SK-N-SH (cell line): ENCODE measurements at regions not wholly inside any gene's neighbourhood (a gene's known extent, or its start where the extent isn't known, plus 50 kb on each side); places are given as distances from the start of the nearest gene placed in this dataset.

ENCODE experiments used
- CTCF ChIA-PET: fragments of 300-600, 350-600 bp; formaldehyde crosslinking; extraction: SDS; loops from one replicate; lab custom pipeline; 2021; lab: Yijun Ruan, JAX
- POLR2A ChIA-PET: fragments of 350-600 bp; sonication (Branson Sonifier 250); formaldehyde crosslinking; extraction: SDS; loops from one replicate; lab custom pipeline; 2020; ENCODE audit warnings: antibody characterized with exemption, inconsistent platforms; lab: Yijun Ruan, JAX
- DNase-seq: peaks from one replicate; pipeline ENCODE4 v3.0.0; 2012
- H2AFZ ChIP-seq: fragments of 200-600 bp; sonication (generic); 2 replicates; pipeline ENCODE4 v1.8.1; 2016; ENCODE audit warnings: antibody characterized with exemption, mild to moderate bottlenecking, low read depth
- H3F3A ChIP-seq: fragments of 200-600 bp; sonication (generic); replicated peaks from 2 replicates; pipeline ENCODE3; 2016; ENCODE audit warnings: antibody characterized with exemption, mild to moderate bottlenecking; ENCODE audit not compliant: insufficient read depth
- H3K27ac ChIP-seq, 2 experiments: fragments of 200-500 bp in 1 of 2; fragments of 200-600 bp in 1 of 2; sonication (Bioruptor generic) in 1 of 2; sonication (generic), shearing (Covaris generic) in 1 of 2; 2 replicates each; pipeline versions ENCODE4 v1.5.1 to v1.6.1; 2014 to 2016; ENCODE audit warnings: low read depth in 2 of 2, inconsistent platforms in 1 of 2, low read length in 1 of 2, mild to moderate bottlenecking in 1 of 2, mixed read lengths in 1 of 2
- H3K27me3 ChIP-seq: fragments of 200-600 bp; sonication (generic), shearing (Covaris generic); 2 replicates; pipeline ENCODE4 v1.6.1; 2016; ENCODE audit warnings: mixed run types; ENCODE audit not compliant: insufficient read depth
- H3K36me3 ChIP-seq, 2 experiments: fragments of 200-500 bp in 1 of 2; fragments of 200-600 bp in 1 of 2; sonication (Bioruptor generic) in 1 of 2; sonication (generic) in 1 of 2; replicated peaks in 1 of 2; 2 replicates each; pipeline versions ENCODE3 to v1.5.1; 2014 to 2016; ENCODE audit warnings: low read length in 1 of 2, mild to moderate bottlenecking in 1 of 2; ENCODE audit not compliant: insufficient read depth in 2 of 2, control insufficient read depth in 1 of 2
- H3K4me1 ChIP-seq, 2 experiments: fragments of 200-500 bp in 1 of 2; fragments of 200-600 bp in 1 of 2; sonication (Bioruptor generic) in 1 of 2; sonication (generic), shearing (Covaris generic) in 1 of 2; 2 replicates each; pipeline versions ENCODE4 v1.5.1 to v1.6.1; 2014 to 2016; ENCODE audit warnings: low read depth in 1 of 2, low read length in 1 of 2, mixed run types in 1 of 2; ENCODE audit not compliant: insufficient read depth in 2 of 2, control insufficient read depth in 1 of 2
- H3K4me2 ChIP-seq: fragments of 200-600 bp; sonication (generic), shearing (Covaris generic); 2 replicates; pipeline ENCODE4 v1.6.1; 2017; ENCODE audit warnings: mixed run types
- H3K4me3 ChIP-seq, 2 experiments: fragments of 200-500 bp in 1 of 2; fragments of 200-600 bp in 1 of 2; sonication (Bioruptor generic) in 1 of 2; sonication (generic), shearing (Covaris generic) in 1 of 2; 2 replicates each; pipeline versions ENCODE4 v1.5.1 to v1.8.1; 2014 to 2016; ENCODE audit warnings: low read depth in 2 of 2, inconsistent platforms in 1 of 2, low read length in 1 of 2, mild to moderate bottlenecking in 1 of 2, mixed read lengths in 1 of 2, moderate library complexity in 1 of 2
- H3K79me2 ChIP-seq: fragments of 200-600 bp; sonication (generic); 2 replicates; pipeline ENCODE4 v1.8.1; 2017; ENCODE audit warnings: mild to moderate bottlenecking; ENCODE audit not compliant: insufficient read depth
- H3K9ac ChIP-seq: fragments of 200-600 bp; sonication (generic); 2 replicates; pipeline ENCODE4 v1.6.1; 2017; ENCODE audit warnings: mixed run types
- H3K9me2 ChIP-seq: fragments of 200-600 bp; sonication (generic); 2 replicates; pipeline ENCODE4 v1.6.1; 2017; ENCODE audit warnings: mixed run types
- H3K9me3 ChIP-seq: fragments of 200-600 bp; sonication (generic); 2 replicates; pipeline ENCODE4 v1.6.1; 2017; ENCODE audit warnings: mixed run types, mild to moderate bottlenecking, moderate library complexity
- H4K20me1 ChIP-seq: fragments of 200-600 bp; sonication (generic); 2 replicates; pipeline ENCODE4 v1.6.1; 2017; ENCODE audit warnings: mild to moderate bottlenecking, mixed run types; ENCODE audit not compliant: insufficient read depth
- CHD2 ChIP-seq: fragments of 150-350 bp; IDR thresholded peaks from 2 replicates; pipeline ENCODE4 v1.6.1; 2018; ENCODE audit warnings: low read length; ENCODE audit not compliant: partially characterized antibody
- ELF1 ChIP-seq: IDR thresholded peaks from 2 replicates; pipeline ENCODE4 v1.4.0; 2012
- EP300 ChIP-seq, 2 experiments: IDR thresholded peaks; 2 replicates each; pipeline versions ENCODE4 v1.4.0 to v1.6.1; 2012; ENCODE audit warnings: borderline replicate concordance in 1 of 2, low read depth in 1 of 2, low read length in 1 of 2
- EZH2phosphoT487 ChIP-seq: fragments of 200-600 bp; sonication (generic); IDR thresholded peaks from 2 replicates; pipeline ENCODE4 v1.6.1; 2017; ENCODE audit warnings: low read depth, mixed run types, mild to moderate bottlenecking, antibody characterized with exemption, moderate library complexity, borderline replicate concordance
- FOSL2 ChIP-seq: IDR thresholded peaks from 2 replicates; pipeline ENCODE4 v1.4.0; 2012; ENCODE audit warnings: low read depth, mild to moderate bottlenecking, moderate library complexity, borderline replicate concordance
- FOXJ3 ChIP-seq: sonication (generic); formaldehyde crosslinking; IDR thresholded peaks from 2 replicates; pipeline ENCODE4 v1.5.1; 2020; ENCODE audit warnings: mild to moderate bottlenecking, missing genetic modification reagents
- FOXM1 ChIP-seq: IDR thresholded peaks from 2 replicates; pipeline ENCODE4 v1.4.0; 2012; ENCODE audit warnings: low read depth, mild to moderate bottlenecking
- GABPA ChIP-seq: IDR thresholded peaks from 2 replicates; pipeline ENCODE4 v1.4.0; 2012; ENCODE audit warnings: low read depth, mild to moderate bottlenecking
- GATA2 ChIP-seq: sonication (generic); formaldehyde crosslinking; IDR thresholded peaks from 2 replicates; pipeline ENCODE4 v1.5.0; 2020; ENCODE audit warnings: mild to moderate bottlenecking, missing genetic modification reagents
- MEF2A ChIP-seq: IDR thresholded peaks from 2 replicates; pipeline ENCODE4 v1.4.0; 2012; ENCODE audit warnings: low read depth, borderline replicate concordance
- MXI1 ChIP-seq: IDR thresholded peaks from 2 replicates; pipeline ENCODE4 v1.6.1; 2012; ENCODE audit warnings: mild to moderate bottlenecking, low read depth, low read length, improper control_type of control experiment
- NRF1 ChIP-seq: IDR thresholded peaks from 2 replicates; pipeline ENCODE4 v1.6.1; 2012; ENCODE audit warnings: low read depth, mild to moderate bottlenecking, low read length
- RFX5 ChIP-seq: IDR thresholded peaks from 2 replicates; pipeline ENCODE4 v1.6.1; 2012; ENCODE audit warnings: mild to moderate bottlenecking, improper control_type of control experiment, low read length
- TAF1 ChIP-seq: IDR thresholded peaks from 2 replicates; pipeline ENCODE4 v1.6.1; 2012; ENCODE audit warnings: low read depth, mild to moderate bottlenecking, low read length, moderate library complexity, borderline replicate concordance
- TCF12 ChIP-seq: IDR thresholded peaks from 2 replicates; pipeline ENCODE4 v1.4.0; 2012
- TEAD4 ChIP-seq: IDR thresholded peaks from 2 replicates; pipeline ENCODE4 v1.4.0; 2012; ENCODE audit warnings: mild to moderate bottlenecking, borderline replicate concordance; ENCODE audit not compliant: insufficient read depth
- YY1 ChIP-seq: IDR thresholded peaks from 2 replicates; pipeline ENCODE4 v1.4.0; 2012; ENCODE audit warnings: low read depth, mild to moderate bottlenecking
- WGBS: methylation state at CpG from one replicate; pipeline ENCODE4 v1.1.6; 2017; ENCODE audit warnings: low lambda C conversion rate; 5-methylcytosine and 5-hydroxymethylcytosine counted together
- TF ChIP-seq, protein P1 (sequence below): fragments of 200-600 bp; sonication (generic); IDR thresholded peaks from 2 replicates; pipeline ENCODE4 v1.6.1; 2017; ENCODE audit warnings: antibody characterized with exemption, mild to moderate bottlenecking, moderate library complexity
- TF ChIP-seq, protein P2 (sequence below): fragments of 150-350 bp; IDR thresholded peaks from 2 replicates; pipeline ENCODE4 v1.6.1; 2016; ENCODE audit warnings: mild to moderate bottlenecking, low read depth, low read length
- TF ChIP-seq, protein P3 (sequence below): fragments of 150-350 bp; IDR thresholded peaks from 2 replicates; pipeline ENCODE4 v1.6.1; 2017; ENCODE audit warnings: antibody characterized with exemption, low read length, low read depth, borderline replicate concordance

DNA sequence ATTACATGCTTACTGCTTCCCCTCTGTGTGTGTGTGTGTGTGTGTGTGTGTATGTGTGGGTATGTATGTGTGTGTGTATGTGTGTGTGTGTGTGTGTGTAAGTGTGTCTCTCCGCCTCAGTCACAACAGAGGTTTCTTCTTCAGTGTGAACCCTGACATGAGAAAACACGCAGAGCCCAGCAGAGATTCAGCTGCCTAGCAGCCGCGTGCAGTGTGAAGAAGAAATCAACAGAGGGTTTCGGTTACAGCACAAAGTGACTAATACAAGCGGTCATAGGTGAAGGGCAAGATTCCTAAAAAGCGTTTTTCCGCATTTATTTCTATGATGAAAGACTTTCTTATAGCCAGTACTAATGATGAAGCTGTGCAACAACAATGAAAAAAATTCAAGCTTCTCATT, 55.3 kb upstream of the ZFP42 start:
- H3F3A ChIP-seq, result no peaks in the 10 kb centered on the region
- no peaks in the 10 kb centered on the region for H3K36me3 ChIP-seq
- no peaks in the 10 kb centered on the region for H3K9me2 ChIP-seq
- DNase-seq, result no peak
- TF ChIP-seq FOXM1 (no peak), EZH2phosphoT487 (no peak), GABPA (no peak), CHD2 (no peak), NRF1 (no peak), EP300 (IDR thresholded peaks at IDR 0.05; ENCODE audit: borderline replicate concordance in 1 of 2, low read depth in 1 of 2, low read length in 1 of 2) (no peak), FOXJ3 (CRISPR knock-in tag) (no peak), MXI1 (no peak), TCF12 (no peak), RFX5 (no peak), FOSL2 (no peak), TEAD4 (no peak), GATA2 (no peak), TAF1 (no peak), ELF1 (no peak), YY1 (no peak), MEF2A (no peak)
- TF ChIP-seq, protein P1, sequence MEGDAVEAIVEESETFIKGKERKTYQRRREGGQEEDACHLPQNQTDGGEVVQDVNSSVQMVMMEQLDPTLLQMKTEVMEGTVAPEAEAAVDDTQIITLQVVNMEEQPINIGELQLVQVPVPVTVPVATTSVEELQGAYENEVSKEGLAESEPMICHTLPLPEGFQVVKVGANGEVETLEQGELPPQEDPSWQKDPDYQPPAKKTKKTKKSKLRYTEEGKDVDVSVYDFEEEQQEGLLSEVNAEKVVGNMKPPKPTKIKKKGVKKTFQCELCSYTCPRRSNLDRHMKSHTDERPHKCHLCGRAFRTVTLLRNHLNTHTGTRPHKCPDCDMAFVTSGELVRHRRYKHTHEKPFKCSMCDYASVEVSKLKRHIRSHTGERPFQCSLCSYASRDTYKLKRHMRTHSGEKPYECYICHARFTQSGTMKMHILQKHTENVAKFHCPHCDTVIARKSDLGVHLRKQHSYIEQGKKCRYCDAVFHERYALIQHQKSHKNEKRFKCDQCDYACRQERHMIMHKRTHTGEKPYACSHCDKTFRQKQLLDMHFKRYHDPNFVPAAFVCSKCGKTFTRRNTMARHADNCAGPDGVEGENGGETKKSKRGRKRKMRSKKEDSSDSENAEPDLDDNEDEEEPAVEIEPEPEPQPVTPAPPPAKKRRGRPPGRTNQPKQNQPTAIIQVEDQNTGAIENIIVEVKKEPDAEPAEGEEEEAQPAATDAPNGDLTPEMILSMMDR, result no peak
- TF ChIP-seq, protein P2, sequence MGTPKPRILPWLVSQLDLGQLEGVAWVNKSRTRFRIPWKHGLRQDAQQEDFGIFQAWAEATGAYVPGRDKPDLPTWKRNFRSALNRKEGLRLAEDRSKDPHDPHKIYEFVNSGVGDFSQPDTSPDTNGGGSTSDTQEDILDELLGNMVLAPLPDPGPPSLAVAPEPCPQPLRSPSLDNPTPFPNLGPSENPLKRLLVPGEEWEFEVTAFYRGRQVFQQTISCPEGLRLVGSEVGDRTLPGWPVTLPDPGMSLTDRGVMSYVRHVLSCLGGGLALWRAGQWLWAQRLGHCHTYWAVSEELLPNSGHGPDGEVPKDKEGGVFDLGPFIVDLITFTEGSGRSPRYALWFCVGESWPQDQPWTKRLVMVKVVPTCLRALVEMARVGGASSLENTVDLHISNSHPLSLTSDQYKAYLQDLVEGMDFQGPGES, result no peak
- TF ChIP-seq, protein P3, sequence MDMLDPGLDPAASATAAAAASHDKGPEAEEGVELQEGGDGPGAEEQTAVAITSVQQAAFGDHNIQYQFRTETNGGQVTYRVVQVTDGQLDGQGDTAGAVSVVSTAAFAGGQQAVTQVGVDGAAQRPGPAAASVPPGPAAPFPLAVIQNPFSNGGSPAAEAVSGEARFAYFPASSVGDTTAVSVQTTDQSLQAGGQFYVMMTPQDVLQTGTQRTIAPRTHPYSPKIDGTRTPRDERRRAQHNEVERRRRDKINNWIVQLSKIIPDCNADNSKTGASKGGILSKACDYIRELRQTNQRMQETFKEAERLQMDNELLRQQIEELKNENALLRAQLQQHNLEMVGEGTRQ, result no peak
- H3K27ac ChIP-seq, result no peak overlapping the region
- no peaks in the 10 kb centered on the region for H3K79me2 ChIP-seq
- H2AFZ ChIP-seq, result no peak overlapping the region
- H3K27me3 ChIP-seq, result no peaks in the 10 kb centered on the region; the same call in 1 of the 2 replicates
- ChIA-PET CTCF (no interaction called here), POLR2A (no interaction called here)
- H3K4me1 ChIP-seq, result no peaks in the 10 kb centered on the region
- no peak overlapping the region for H3K9ac ChIP-seq
- no peak overlapping the region for H3K4me2 ChIP-seq
- H3K4me3 ChIP-seq, result no peak overlapping the region
- H3K9me3 ChIP-seq, result no peaks in the 10 kb centered on the region
- no peaks in the 10 kb centered on the region for H4K20me1 ChIP-seq
- 41% methylated on average over 8 of the region's 8 CpGs for WGBS
